SK-N-SH (cell line): ENCODE measurements at regions not wholly inside any gene's neighbourhood (a gene's known extent, or its start where the extent isn't known, plus 50 kb on each side); places are given as distances from the start of the nearest gene placed in this dataset.

Experiments used
- CTCF ChIA-PET: fragments of 300-600, 350-600 bp; formaldehyde crosslinking; extraction: SDS; loops from one replicate; lab custom pipeline; 2021; lab: Yijun Ruan, JAX
- POLR2A ChIA-PET: fragments of 350-600 bp; sonication (Branson Sonifier 250); formaldehyde crosslinking; extraction: SDS; loops from one replicate; lab custom pipeline; 2020; ENCODE audit warnings: antibody characterized with exemption, inconsistent platforms; lab: Yijun Ruan, JAX
- DNase-seq: peaks from one replicate; pipeline ENCODE4 v3.0.0; 2012
- H2AFZ ChIP-seq: fragments of 200-600 bp; sonication (generic); 2 replicates; pipeline ENCODE4 v1.8.1; 2016; ENCODE audit warnings: antibody characterized with exemption, mild to moderate bottlenecking, low read depth
- H3F3A ChIP-seq: fragments of 200-600 bp; sonication (generic); replicated peaks from 2 replicates; pipeline ENCODE3; 2016; ENCODE audit warnings: antibody characterized with exemption, mild to moderate bottlenecking; ENCODE audit not compliant: insufficient read depth
- H3K27ac ChIP-seq, 2 experiments: fragments of 200-500 bp in 1 of 2; fragments of 200-600 bp in 1 of 2; sonication (Bioruptor generic) in 1 of 2; sonication (generic), shearing (Covaris generic) in 1 of 2; 2 replicates each; pipeline versions ENCODE4 v1.5.1 to v1.6.1; 2014 to 2016; ENCODE audit warnings: low read depth in 2 of 2, inconsistent platforms in 1 of 2, low read length in 1 of 2, mild to moderate bottlenecking in 1 of 2, mixed read lengths in 1 of 2
- H3K27me3 ChIP-seq: fragments of 200-600 bp; sonication (generic), shearing (Covaris generic); 2 replicates; pipeline ENCODE4 v1.6.1; 2016; ENCODE audit warnings: mixed run types; ENCODE audit not compliant: insufficient read depth
- H3K36me3 ChIP-seq, 2 experiments: fragments of 200-500 bp in 1 of 2; fragments of 200-600 bp in 1 of 2; sonication (Bioruptor generic) in 1 of 2; sonication (generic) in 1 of 2; replicated peaks in 1 of 2; 2 replicates each; pipeline versions ENCODE3 to v1.5.1; 2014 to 2016; ENCODE audit warnings: low read length in 1 of 2, mild to moderate bottlenecking in 1 of 2; ENCODE audit not compliant: insufficient read depth in 2 of 2, control insufficient read depth in 1 of 2
- H3K4me1 ChIP-seq, 2 experiments: fragments of 200-500 bp in 1 of 2; fragments of 200-600 bp in 1 of 2; sonication (Bioruptor generic) in 1 of 2; sonication (generic), shearing (Covaris generic) in 1 of 2; 2 replicates each; pipeline versions ENCODE4 v1.5.1 to v1.6.1; 2014 to 2016; ENCODE audit warnings: low read depth in 1 of 2, low read length in 1 of 2, mixed run types in 1 of 2; ENCODE audit not compliant: insufficient read depth in 2 of 2, control insufficient read depth in 1 of 2
- H3K4me2 ChIP-seq: fragments of 200-600 bp; sonication (generic), shearing (Covaris generic); 2 replicates; pipeline ENCODE4 v1.6.1; 2017; ENCODE audit warnings: mixed run types
- H3K4me3 ChIP-seq, 2 experiments: fragments of 200-500 bp in 1 of 2; fragments of 200-600 bp in 1 of 2; sonication (Bioruptor generic) in 1 of 2; sonication (generic), shearing (Covaris generic) in 1 of 2; 2 replicates each; pipeline versions ENCODE4 v1.5.1 to v1.8.1; 2014 to 2016; ENCODE audit warnings: low read depth in 2 of 2, inconsistent platforms in 1 of 2, low read length in 1 of 2, mild to moderate bottlenecking in 1 of 2, mixed read lengths in 1 of 2, moderate library complexity in 1 of 2
- H3K79me2 ChIP-seq: fragments of 200-600 bp; sonication (generic); 2 replicates; pipeline ENCODE4 v1.8.1; 2017; ENCODE audit warnings: mild to moderate bottlenecking; ENCODE audit not compliant: insufficient read depth
- H3K9ac ChIP-seq: fragments of 200-600 bp; sonication (generic); 2 replicates; pipeline ENCODE4 v1.6.1; 2017; ENCODE audit warnings: mixed run types
- H3K9me2 ChIP-seq: fragments of 200-600 bp; sonication (generic); 2 replicates; pipeline ENCODE4 v1.6.1; 2017; ENCODE audit warnings: mixed run types
- H3K9me3 ChIP-seq: fragments of 200-600 bp; sonication (generic); 2 replicates; pipeline ENCODE4 v1.6.1; 2017; ENCODE audit warnings: mixed run types, mild to moderate bottlenecking, moderate library complexity
- H4K20me1 ChIP-seq: fragments of 200-600 bp; sonication (generic); 2 replicates; pipeline ENCODE4 v1.6.1; 2017; ENCODE audit warnings: mild to moderate bottlenecking, mixed run types; ENCODE audit not compliant: insufficient read depth
- CHD2 ChIP-seq: fragments of 150-350 bp; IDR thresholded peaks from 2 replicates; pipeline ENCODE4 v1.6.1; 2018; ENCODE audit warnings: low read length; ENCODE audit not compliant: partially characterized antibody
- ELF1 ChIP-seq: IDR thresholded peaks from 2 replicates; pipeline ENCODE4 v1.4.0; 2012
- EP300 ChIP-seq, 2 experiments: IDR thresholded peaks; 2 replicates each; pipeline versions ENCODE4 v1.4.0 to v1.6.1; 2012; ENCODE audit warnings: borderline replicate concordance in 1 of 2, low read depth in 1 of 2, low read length in 1 of 2
- EZH2phosphoT487 ChIP-seq: fragments of 200-600 bp; sonication (generic); IDR thresholded peaks from 2 replicates; pipeline ENCODE4 v1.6.1; 2017; ENCODE audit warnings: low read depth, mixed run types, mild to moderate bottlenecking, antibody characterized with exemption, moderate library complexity, borderline replicate concordance
- GABPA ChIP-seq: IDR thresholded peaks from 2 replicates; pipeline ENCODE4 v1.4.0; 2012; ENCODE audit warnings: low read depth, mild to moderate bottlenecking
- MXI1 ChIP-seq: IDR thresholded peaks from 2 replicates; pipeline ENCODE4 v1.6.1; 2012; ENCODE audit warnings: mild to moderate bottlenecking, low read depth, low read length, improper control_type of control experiment
- NFIC ChIP-seq: IDR thresholded peaks from 2 replicates; pipeline ENCODE4 v1.4.0; 2012; ENCODE audit warnings: borderline replicate concordance
- NRF1 ChIP-seq: IDR thresholded peaks from 2 replicates; pipeline ENCODE4 v1.6.1; 2012; ENCODE audit warnings: low read depth, mild to moderate bottlenecking, low read length
- POLR2AphosphoS5 ChIP-seq: IDR thresholded peaks from 2 replicates; pipeline ENCODE4 v1.6.1; 2012; ENCODE audit warnings: low read depth, low read length
- RAD21 ChIP-seq: IDR thresholded peaks from 2 replicates; pipeline ENCODE4 v1.6.1; 2012; ENCODE audit warnings: mild to moderate bottlenecking, low read length
- RXRA ChIP-seq: IDR thresholded peaks from 2 replicates; pipeline ENCODE4 v1.4.0; 2012; ENCODE audit warnings: low read depth, mild to moderate bottlenecking, borderline replicate concordance
- SIN3A ChIP-seq: IDR thresholded peaks from 2 replicates; pipeline ENCODE4 v1.6.1; 2012; ENCODE audit warnings: low read depth, mild to moderate bottlenecking, low read length, moderate library complexity, borderline replicate concordance
- TAF1 ChIP-seq: IDR thresholded peaks from 2 replicates; pipeline ENCODE4 v1.6.1; 2012; ENCODE audit warnings: low read depth, mild to moderate bottlenecking, low read length, moderate library complexity, borderline replicate concordance
- TCF12 ChIP-seq: IDR thresholded peaks from 2 replicates; pipeline ENCODE4 v1.4.0; 2012
- TEAD4 ChIP-seq: IDR thresholded peaks from 2 replicates; pipeline ENCODE4 v1.4.0; 2012; ENCODE audit warnings: mild to moderate bottlenecking, borderline replicate concordance; ENCODE audit not compliant: insufficient read depth
- YY1 ChIP-seq: IDR thresholded peaks from 2 replicates; pipeline ENCODE4 v1.4.0; 2012; ENCODE audit warnings: low read depth, mild to moderate bottlenecking
- WGBS: methylation state at CpG from one replicate; pipeline ENCODE4 v1.1.6; 2017; ENCODE audit warnings: low lambda C conversion rate; 5-methylcytosine and 5-hydroxymethylcytosine counted together
- TF ChIP-seq, protein P1 (sequence below): IDR thresholded peaks from 2 replicates; pipeline ENCODE4 v1.4.0; 2012; ENCODE audit warnings: low read depth, borderline replicate concordance
- TF ChIP-seq, protein P2 (sequence below): fragments of 200-600 bp; sonication (generic); IDR thresholded peaks from 2 replicates; pipeline ENCODE4 v1.6.1; 2017; ENCODE audit warnings: antibody characterized with exemption, mild to moderate bottlenecking, moderate library complexity
- TF ChIP-seq, protein P3 (sequence below): IDR thresholded peaks from 2 replicates; pipeline ENCODE4; 2012

DNA sequence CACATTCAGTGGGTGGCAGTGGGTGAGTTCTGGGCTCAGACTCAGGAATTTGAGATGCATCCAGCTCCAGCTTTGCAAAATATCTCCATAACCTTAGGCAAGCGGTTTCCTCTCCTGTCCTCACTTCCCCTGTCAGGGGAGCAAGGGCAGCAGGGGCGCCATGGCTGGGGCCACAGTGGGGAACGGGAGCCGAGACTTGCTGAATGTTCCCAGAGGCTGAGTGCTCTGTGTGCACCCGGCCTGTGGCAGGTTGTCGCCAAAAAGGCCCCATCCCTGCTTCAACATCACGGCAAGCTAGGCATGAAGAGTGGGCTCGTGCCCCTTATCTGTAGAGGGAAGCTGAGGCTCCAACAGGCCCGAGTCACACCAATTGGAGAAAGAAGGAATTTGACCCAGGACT is 268.8 kb downstream of the NSG2 start (continued):
- TF ChIP-seq, protein P1, sequence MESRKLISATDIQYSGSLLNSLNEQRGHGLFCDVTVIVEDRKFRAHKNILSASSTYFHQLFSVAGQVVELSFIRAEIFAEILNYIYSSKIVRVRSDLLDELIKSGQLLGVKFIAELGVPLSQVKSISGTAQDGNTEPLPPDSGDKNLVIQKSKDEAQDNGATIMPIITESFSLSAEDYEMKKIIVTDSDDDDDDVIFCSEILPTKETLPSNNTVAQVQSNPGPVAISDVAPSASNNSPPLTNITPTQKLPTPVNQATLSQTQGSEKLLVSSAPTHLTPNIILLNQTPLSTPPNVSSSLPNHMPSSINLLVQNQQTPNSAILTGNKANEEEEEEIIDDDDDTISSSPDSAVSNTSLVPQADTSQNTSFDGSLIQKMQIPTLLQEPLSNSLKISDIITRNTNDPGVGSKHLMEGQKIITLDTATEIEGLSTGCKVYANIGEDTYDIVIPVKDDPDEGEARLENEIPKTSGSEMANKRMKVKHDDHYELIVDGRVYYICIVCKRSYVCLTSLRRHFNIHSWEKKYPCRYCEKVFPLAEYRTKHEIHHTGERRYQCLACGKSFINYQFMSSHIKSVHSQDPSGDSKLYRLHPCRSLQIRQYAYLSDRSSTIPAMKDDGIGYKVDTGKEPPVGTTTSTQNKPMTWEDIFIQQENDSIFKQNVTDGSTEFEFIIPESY, result no peak
- TF ChIP-seq POLR2AphosphoS5, result no peak
- no peak for TF ChIP-seq CHD2
- no peak for TF ChIP-seq GABPA
- TF ChIP-seq EP300 (IDR thresholded peaks at IDR 0.05; ENCODE audit: borderline replicate concordance in 1 of 2, low read depth in 1 of 2, low read length in 1 of 2), result no peak
- no peak for TF ChIP-seq YY1
- TF ChIP-seq MXI1, result no peak

DNA sequence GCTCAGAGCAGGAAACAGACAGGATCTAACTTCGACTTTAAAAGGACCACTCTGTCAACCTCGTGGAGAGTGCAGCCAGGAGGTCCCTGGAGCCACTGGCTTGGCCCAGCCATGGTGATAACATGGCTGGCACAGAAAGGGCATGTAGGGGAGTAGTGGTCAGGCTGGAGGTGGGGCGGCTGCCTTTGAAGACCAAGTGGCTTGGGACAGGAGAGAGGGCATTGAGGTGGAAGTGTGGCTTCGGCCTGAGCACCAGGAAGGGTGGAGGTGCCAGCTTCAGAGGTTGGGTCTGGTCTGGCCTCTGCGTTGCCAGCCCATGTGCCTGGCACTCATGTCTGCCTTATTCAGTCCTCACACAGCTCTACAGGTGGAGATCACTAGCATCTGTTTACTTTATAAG is 270.0 kb downstream of the NSG2 start:
- no peak for DNase-seq
- Histone ChIP-seq H3K36me3 (no peaks in the 10 kb centered on the region), H3K9me3 (no peaks in the 10 kb centered on the region), H3K9me2 (no peaks in the 10 kb centered on the region), H3K79me2 (no peaks in the 10 kb centered on the region), H3K4me1 (peaks cover 0 to 26% of the 10 kb centered on the region in 2 experiments; a peak in 1 of 4 replicates), H3K4me2 (no peak overlapping the region), H3K9ac (no peak overlapping the region), H4K20me1 (no peaks in the 10 kb centered on the region), H2AFZ (no peak overlapping the region), H3F3A (no peaks in the 10 kb centered on the region), H3K4me3 (no peak overlapping the region), H3K27me3 (no peaks in the 10 kb centered on the region), H3K27ac (no peak overlapping the region)
- 35% methylated on average over 4 of the region's 5 CpGs for WGBS
- POLR2A ChIA-PET, result interaction anchor here (3.7 kb wide), 1 partner anchor 270 kb away, joined by 19 read pairs; the partner anchor contains the start of gene NSG2
- CTCF ChIA-PET, result interaction anchor here (1.0 to 7.0 kb wide), 12 partner anchors 13 to 696 kb away, joined by 3 to 275 read pairs (median 5); partner anchors contain the start of gene NSG2
- TF ChIP-seq, protein P2, sequence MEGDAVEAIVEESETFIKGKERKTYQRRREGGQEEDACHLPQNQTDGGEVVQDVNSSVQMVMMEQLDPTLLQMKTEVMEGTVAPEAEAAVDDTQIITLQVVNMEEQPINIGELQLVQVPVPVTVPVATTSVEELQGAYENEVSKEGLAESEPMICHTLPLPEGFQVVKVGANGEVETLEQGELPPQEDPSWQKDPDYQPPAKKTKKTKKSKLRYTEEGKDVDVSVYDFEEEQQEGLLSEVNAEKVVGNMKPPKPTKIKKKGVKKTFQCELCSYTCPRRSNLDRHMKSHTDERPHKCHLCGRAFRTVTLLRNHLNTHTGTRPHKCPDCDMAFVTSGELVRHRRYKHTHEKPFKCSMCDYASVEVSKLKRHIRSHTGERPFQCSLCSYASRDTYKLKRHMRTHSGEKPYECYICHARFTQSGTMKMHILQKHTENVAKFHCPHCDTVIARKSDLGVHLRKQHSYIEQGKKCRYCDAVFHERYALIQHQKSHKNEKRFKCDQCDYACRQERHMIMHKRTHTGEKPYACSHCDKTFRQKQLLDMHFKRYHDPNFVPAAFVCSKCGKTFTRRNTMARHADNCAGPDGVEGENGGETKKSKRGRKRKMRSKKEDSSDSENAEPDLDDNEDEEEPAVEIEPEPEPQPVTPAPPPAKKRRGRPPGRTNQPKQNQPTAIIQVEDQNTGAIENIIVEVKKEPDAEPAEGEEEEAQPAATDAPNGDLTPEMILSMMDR, result no peak
- no peak for TF ChIP-seq RXRA
- TF ChIP-seq SIN3A, result no peak
- no peak for TF ChIP-seq GABPA
- no peak for TF ChIP-seq TEAD4
- TF ChIP-seq NFIC, result no peak
- TF ChIP-seq EZH2phosphoT487, result no peak
- TF ChIP-seq YY1, result no peak
- no peak for TF ChIP-seq POLR2AphosphoS5
- no peak for TF ChIP-seq RAD21
- TF ChIP-seq ELF1, result no peak
- TF ChIP-seq TAF1, result no peak
- TF ChIP-seq NRF1, result no peak
- TF ChIP-seq TCF12, result no peak
- TF ChIP-seq, protein P3, sequence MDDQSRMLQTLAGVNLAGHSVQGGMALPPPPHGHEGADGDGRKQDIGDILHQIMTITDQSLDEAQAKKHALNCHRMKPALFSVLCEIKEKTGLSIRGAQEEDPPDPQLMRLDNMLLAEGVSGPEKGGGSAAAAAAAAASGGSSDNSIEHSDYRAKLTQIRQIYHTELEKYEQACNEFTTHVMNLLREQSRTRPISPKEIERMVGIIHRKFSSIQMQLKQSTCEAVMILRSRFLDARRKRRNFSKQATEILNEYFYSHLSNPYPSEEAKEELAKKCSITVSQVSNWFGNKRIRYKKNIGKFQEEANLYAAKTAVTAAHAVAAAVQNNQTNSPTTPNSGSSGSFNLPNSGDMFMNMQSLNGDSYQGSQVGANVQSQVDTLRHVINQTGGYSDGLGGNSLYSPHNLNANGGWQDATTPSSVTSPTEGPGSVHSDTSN, result no peak
- TF ChIP-seq, all 33 proteins: peak for 0
